Brain microvascular endothelial cell (primary cell): ENCODE measurements at regions not wholly inside any gene's neighbourhood (a gene's known extent, or its start where the extent isn't known, plus 50 kb on each side); places are given as distances from the start of the nearest gene placed in this dataset.
"Not testable (repeated sequence)": the region's sequence is repeated elsewhere in the genome, so short reads cannot be mapped to it uniquely, and the experiment has no call there.

ENCODE experiments used
- DNase-seq: peaks from one replicate; pipeline ENCODE4 v3.0.0-alpha.2; 2020
- H3K27ac ChIP-seq: fragments of 250-450 bp; sonication (Bioruptor Pico); 2 replicates; pipeline ENCODE4 v1.5.1; 2020; ENCODE audit warnings: mild to moderate bottlenecking, moderate library complexity
- H3K27me3 ChIP-seq: fragments of 250-450 bp; sonication (Bioruptor Pico); replicated peaks from 2 replicates; pipeline ENCODE4 v1.5.1; 2020; ENCODE audit warnings: mild to moderate bottlenecking
- H3K36me3 ChIP-seq: fragments of 250-450 bp; sonication (Bioruptor Pico); replicated peaks from 2 replicates; pipeline ENCODE4 v1.5.1; 2020; ENCODE audit warnings: mild to moderate bottlenecking
- H3K4me3 ChIP-seq: 2 replicates; pipeline ENCODE4 v1.5.1; 2011; ENCODE audit warnings: low read depth, mild to moderate bottlenecking, control low read depth, low read length, moderate library complexity
- in situ Hi-C: cut with HindIII; loops from 2 replicates; pipeline ENCODE4 v1.10.0; 2017; ENCODE audit warnings: low sequenced_read_pairs, low pct_ligation_motif_present
- TF ChIP-seq, protein P1 (sequence below): IDR thresholded peaks from 2 replicates; pipeline ENCODE4 v1.5.1; 2011; ENCODE audit warnings: low read depth, mild to moderate bottlenecking, moderate library complexity, low read length, control low read depth, inconsistent platforms; ENCODE audit errors: missing control alignments

DNA sequence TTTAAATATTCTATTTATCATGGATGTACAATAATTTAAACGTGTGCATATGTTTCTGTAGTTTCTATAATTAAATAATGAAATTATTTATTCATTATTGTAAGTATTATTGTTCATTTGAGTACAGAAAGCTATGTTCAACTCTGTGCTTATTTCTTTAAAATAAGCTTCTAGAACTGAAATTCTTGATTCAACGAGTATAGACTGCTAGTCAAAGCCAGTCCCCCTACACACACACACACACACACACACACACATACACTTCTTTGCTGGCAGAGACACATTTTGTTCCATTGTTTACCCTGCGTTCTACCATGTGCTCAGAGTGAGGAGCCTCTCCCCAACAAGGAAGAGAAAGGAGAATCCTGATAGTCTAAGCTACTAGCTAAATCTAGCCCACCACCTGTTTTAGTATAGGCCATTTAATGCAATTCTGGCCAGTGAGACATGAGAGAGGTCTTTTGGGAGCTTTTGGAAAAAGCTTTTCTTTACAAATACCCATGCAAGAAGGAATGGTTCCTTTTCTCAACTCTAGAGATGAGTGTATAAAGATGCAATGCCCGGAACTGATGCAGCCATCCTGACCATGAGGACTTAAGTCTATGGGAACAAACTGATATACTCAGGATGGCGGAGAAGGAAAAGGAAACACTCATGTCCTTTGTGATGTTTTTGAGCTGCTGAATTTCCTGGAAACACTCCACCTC lies 161.4 kb downstream of the NDUFA12 start:
- TF ChIP-seq, protein P1, sequence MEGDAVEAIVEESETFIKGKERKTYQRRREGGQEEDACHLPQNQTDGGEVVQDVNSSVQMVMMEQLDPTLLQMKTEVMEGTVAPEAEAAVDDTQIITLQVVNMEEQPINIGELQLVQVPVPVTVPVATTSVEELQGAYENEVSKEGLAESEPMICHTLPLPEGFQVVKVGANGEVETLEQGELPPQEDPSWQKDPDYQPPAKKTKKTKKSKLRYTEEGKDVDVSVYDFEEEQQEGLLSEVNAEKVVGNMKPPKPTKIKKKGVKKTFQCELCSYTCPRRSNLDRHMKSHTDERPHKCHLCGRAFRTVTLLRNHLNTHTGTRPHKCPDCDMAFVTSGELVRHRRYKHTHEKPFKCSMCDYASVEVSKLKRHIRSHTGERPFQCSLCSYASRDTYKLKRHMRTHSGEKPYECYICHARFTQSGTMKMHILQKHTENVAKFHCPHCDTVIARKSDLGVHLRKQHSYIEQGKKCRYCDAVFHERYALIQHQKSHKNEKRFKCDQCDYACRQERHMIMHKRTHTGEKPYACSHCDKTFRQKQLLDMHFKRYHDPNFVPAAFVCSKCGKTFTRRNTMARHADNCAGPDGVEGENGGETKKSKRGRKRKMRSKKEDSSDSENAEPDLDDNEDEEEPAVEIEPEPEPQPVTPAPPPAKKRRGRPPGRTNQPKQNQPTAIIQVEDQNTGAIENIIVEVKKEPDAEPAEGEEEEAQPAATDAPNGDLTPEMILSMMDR: no peak
- H3K36me3 ChIP-seq: no peaks in the 10 kb centered on the region
- no peak overlapping the region for H3K4me3 ChIP-seq
- DNase-seq: no peak
- in situ Hi-C loops: no loop called here
- H3K27me3 ChIP-seq: no peaks in the 10 kb centered on the region
- H3K27ac ChIP-seq: no peak overlapping the region

DNA sequence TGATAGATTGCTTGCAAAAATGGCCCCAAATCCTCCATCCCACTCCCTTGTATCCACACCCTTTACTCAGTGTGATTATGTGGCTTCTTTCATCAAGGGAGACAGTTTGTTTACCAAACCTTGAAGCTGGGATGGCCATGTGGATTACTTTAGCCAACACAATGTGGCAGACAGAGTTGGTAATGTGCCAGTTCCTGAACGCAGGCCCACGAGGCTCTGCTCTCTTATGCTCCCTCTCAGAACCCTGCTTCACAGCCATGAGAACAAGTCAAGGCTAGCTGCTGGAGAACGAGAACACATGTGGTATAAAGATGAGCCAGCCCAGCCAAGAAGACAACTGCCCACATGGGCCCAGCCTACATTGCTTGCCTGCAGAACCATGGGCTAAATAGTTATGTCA lies 162.3 kb downstream of the NDUFA12 start:
- no peak overlapping the region for H3K27ac ChIP-seq
- DNase-seq: no peak
- in situ Hi-C loops: no loop called here

DNA sequence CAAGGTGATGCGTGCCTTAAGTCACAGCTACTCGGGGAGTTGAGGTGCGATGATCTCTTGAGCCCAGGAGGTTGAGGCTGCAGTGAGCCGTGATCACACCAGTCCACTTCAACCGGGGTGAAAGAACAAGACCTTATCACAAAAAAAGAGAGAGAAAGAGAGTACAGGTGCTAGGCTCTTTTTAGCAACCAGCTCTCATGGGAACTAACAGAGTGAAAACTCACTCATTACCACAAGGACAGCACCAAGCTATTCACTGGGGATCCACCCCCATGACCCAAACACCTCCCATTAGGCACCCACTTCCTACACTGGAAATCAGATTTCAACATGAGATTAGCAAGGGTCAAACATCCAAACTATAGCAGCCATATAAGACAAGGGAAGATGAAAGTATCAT lies 164.2 kb downstream of the NDUFA12 start:
- Histone ChIP-seq H3K36me3 (no peaks in the 10 kb centered on the region), H3K27ac (no peak overlapping the region), H3K27me3 (no peaks in the 10 kb centered on the region), H3K4me3 (no peak overlapping the region)
- in situ Hi-C loops: no loop called here
- DNase-seq: no peak
- TF ChIP-seq, protein P1: no peak

More for the DNA sequence above, 162.3 kb downstream of the NDUFA12 start:
- Histone ChIP-seq H3K27me3 (no peaks in the 10 kb centered on the region), H3K36me3 (no peaks in the 10 kb centered on the region), H3K4me3 (no peak overlapping the region)
- TF ChIP-seq, protein P1: no peak

DNA sequence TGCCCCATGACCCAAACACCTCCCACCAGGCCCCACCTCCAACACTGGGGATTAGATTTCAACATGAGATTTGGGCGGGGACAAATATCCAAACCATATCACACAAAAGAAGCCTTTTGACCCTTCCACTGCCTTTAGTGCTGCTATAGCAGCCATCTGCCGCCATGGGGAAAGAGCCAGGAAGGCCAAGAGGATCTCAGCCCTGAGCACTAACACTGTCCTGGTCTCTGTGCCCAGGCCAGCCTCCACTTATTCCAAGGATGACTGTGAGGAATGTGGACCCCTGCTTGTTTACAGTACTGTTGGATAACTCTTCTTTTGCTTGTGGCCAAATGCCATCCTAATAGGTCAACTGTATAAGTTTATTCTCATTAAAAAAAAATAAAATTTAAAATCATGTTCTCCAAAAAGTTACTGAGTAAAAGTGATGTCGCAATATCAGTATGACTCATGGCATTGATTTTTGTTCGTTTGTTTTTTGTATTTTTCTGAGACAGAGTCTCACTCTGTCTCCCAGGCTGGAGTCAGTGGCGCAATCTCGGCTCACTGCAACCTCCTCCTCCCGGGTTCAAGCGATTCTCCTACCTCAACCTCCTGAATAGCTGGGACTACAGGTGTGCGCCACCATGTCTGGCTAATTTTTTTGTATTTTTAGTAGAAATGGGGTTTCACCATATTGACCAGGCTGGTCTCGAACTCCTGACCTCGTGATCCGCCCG lies 166.4 kb downstream of the NDUFA12 start:
- H3K27ac ChIP-seq, H3K4me3 ChIP-seq, H3K36me3 ChIP-seq, H3K27me3 ChIP-seq, in situ Hi-C loops: not testable (repeated sequence)
- DNase-seq: peak; percentile 28

DNA sequence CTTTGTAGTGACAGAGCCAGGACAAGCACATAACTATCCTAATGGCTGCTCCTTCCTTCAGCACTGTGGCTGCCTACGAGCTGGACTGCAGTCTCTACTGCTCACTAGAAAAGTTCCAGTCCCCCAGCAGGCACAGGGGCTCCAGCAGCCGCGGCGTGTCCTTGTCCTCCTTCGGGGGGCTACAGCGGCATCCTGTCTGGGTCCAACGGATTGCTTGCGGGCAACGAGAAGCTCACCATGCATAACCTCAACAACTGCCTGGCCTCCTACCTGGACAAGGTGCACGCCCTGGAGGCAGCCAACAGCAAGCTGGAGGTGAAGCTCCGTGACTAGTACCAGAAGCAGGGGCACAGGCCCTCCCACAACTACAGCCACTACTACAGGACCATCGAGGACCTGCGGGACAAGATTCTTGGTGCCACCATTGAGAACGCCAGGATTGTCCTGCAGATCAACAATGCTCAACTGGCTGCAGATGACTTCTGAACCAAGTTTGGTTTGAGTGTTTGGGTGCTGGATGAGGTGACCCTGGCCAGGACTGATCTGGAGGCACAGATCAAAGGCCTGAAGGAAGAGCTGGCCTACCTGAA lies 169.4 kb downstream of the NDUFA12 start:
- no peak overlapping the region for H3K27ac ChIP-seq
- H3K4me3 ChIP-seq: no peak overlapping the region
- no peaks in the 10 kb centered on the region for H3K36me3 ChIP-seq
- TF ChIP-seq, protein P1: no peak
- in situ Hi-C loops: no loop called here
- no peak for DNase-seq
- no peaks in the 10 kb centered on the region for H3K27me3 ChIP-seq

DNA sequence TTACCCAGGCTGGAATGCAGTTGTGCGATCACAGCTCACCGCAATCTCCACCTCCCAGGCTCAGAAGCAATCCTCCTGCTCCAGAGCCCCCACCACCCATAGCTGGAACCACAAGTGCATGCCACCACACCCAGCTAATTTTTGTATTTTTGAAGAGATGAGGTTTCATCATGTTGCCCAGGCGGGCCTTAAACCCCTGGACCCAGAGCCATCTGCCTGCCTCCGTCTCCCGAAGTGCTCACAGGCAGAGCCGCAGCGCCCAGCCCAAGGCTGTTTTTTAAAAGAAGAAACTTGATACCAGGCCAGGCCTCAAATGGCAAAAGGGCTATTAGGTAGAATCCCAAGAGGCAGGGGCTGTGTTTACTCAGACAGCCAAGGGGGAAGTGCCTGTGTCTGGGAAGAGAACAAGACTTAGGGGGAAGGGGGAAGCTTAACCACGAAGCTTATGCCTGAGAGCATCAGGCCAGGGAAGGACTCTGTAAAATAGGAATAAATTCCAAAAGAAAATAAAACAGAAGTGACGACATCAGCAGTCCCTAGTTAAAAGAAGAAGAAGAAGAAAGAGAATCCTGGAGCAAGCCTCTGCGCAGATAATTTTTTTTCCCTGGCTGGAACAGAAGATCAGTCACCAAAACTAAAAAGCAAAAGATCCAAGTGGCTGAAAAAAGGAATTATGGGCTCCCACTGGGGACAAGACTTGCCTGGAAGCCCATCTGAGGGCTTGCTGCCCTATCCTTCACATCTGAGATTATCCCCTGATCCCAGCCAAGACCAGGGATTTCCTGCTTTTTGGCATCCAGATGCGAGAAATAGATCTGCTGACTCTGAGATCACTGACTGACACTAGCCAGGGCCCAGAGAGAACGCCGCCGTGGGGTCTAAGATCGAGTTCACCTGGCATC lies 170.5 kb downstream of the NDUFA12 start:
- in situ Hi-C loops: no loop called here
- TF ChIP-seq, protein P1: no peak

More for the DNA sequence above, 170.5 kb downstream of the NDUFA12 start:
- no peaks in the 10 kb centered on the region for H3K36me3 ChIP-seq
- H3K27ac ChIP-seq: no peak overlapping the region
- DNase-seq: no peak
- no peak overlapping the region for H3K4me3 ChIP-seq
- no peaks in the 10 kb centered on the region for H3K27me3 ChIP-seq
